ENCODE measurements at regions not wholly inside any gene's neighbourhood (a gene's known extent, or its start where the extent isn't known, plus 50 kb on each side); places are given as distances from the start of the nearest gene placed in this dataset.
"Not testable (repeated sequence)": the region's sequence is repeated elsewhere in the genome, so short reads cannot be mapped to it uniquely, and the experiment has no call there.

DNA sequence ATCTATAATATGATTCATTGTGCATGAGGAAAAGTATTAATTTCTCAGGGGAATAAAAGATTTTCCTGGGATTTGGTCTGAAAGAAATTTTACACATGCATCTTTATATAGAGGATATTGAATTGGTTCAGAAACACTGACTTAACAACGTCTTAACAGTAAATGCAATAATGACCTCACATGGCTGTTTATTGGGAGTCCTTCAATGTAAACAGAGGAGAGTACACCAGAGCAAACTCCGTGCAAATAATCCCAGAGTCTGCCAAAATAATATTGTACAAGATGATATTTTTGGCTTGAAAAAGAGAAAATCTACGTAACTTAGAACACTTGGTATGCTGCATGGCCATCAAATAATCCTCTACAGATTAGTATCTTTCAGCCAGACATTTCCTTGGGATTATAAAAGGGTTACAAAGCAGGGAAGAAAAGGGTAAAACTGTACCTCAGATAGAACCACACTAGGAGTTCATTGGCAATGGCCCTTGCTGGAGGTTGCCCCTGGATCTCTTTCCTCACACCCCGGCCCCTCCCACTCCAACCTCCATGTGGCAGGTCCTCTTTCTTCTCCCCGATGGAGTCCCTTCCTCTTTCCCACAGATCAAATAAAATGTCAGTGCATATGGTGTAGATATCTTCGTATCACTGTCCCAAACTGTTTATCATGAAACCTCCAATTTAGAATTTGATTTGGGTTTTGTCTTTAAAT lies 196.4 kb downstream of the EVX1 start:
- H3K9ac ChIP-seq (ENCODE audit: low read depth, low read length) = no peak overlapping the region
- H3K36me3 ChIP-seq (ENCODE audit: insufficient read depth, low read length) = no peaks in the 10 kb centered on the region
- no peaks in the 10 kb centered on the region for H3K9me3 ChIP-seq (ENCODE audit: control insufficient read depth, insufficient read depth, low read length)
- no peaks in the 10 kb centered on the region for H3K4me1 ChIP-seq (ENCODE audit: insufficient read depth, low read length)

DNA sequence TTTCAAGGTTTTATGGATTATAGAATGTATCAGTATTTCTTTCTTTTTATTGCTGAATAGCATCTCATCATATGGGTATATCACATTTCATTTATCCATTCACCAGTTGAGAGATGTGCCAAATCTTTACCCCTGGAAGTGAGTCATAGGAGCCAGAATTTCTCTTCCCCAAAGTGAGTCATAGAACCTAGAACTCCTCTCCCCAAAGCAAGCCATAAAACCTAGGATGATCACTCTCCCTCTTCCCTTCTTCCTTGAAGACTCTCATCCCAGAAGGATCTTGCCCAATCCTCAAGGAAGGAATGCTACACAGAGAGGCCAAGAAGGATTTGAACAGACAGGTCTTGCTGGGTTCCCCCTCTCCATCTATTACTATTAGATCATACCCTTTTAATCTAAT lies 199.9 kb downstream of the EVX1 start:
- Histone ChIP-seq H3K9ac (ENCODE audit: low read depth, low read length) (no peak overlapping the region), H3K9me3 (ENCODE audit: control insufficient read depth, insufficient read depth, low read length) (no peaks in the 10 kb centered on the region), H3K4me1 (ENCODE audit: insufficient read depth, low read length) (no peaks in the 10 kb centered on the region), H3K36me3 (ENCODE audit: insufficient read depth, low read length) (no peaks in the 10 kb centered on the region)

GRCh38 chr7:27449046-27449445 lies 206.4 kb downstream of the EVX1 start:
- not testable (repeated sequence) for H3K9me3 ChIP-seq (ENCODE audit: control insufficient read depth, insufficient read depth, low read length); H3K4me1 ChIP-seq (ENCODE audit: insufficient read depth, low read length); H3K36me3 ChIP-seq (ENCODE audit: insufficient read depth, low read length)
- peak overlapping the region; percentile 29; the same call in 1 of the 2 replicates for H3K9ac ChIP-seq (ENCODE audit: low read depth, low read length)

DNA sequence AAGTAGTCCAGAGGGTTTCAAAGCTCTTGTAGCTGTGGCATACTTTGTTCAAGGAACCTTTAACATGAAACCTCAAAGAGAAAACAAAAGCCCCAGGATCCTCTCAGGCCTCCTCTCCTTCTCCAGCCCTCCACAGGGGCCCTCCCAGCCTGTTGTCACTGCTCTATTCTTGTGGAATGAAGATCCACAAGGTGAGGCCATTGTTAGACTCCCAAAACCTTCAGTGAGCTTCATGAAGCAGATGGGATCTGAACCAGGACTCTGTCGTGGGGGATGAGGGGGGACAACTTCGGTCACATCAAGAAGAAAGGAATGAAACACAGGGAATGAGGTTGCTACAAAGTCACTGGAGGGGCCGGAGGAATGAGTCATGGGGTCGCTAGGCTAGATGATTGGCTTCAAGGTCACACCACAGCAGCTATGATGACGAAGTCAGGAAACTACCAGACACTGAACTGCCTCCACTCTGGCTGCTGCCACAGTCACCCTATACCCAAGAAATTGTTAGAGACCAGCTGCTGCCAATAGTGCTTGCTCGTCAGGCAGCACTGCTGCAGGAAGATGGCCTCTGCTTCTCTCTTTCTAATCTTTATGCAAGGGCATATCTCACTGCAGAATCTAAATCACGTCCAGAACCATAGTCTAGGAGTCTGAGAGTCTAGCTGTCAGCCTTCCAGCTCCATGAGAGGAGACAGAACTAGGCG lies 208.8 kb downstream of the HIBADH start:
- Histone ChIP-seq H3K9me3 (ENCODE audit: control insufficient read depth, insufficient read depth, low read length) (no peaks in the 10 kb centered on the region), H3K9ac (ENCODE audit: low read depth, low read length) (no peak overlapping the region), H3K36me3 (ENCODE audit: insufficient read depth, low read length) (no peaks in the 10 kb centered on the region), H3K4me1 (ENCODE audit: insufficient read depth, low read length) (no peaks in the 10 kb centered on the region)

DNA sequence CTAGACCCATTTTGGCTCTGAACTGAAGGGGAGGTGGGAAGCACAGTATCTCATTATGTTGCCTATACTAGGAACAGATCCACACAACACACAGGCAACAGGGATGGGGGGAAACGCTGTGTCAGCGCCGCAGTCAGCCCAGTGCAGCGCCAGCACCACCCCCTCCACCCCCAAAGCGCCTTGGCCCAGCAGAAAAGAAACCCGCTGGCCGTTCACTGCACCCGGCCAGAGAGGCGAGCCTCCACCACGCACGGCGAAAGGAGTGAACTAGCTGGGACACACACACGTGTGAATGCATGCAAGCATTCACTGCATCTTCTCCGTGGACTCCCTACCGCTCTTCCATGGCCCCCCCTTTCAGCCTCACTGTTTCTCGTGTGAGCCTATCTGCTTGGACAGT lies 205.6 kb downstream of the HIBADH start:
- H3K36me3 ChIP-seq (ENCODE audit: insufficient read depth, low read length); H3K4me1 ChIP-seq (ENCODE audit: insufficient read depth, low read length); H3K9ac ChIP-seq (ENCODE audit: low read depth, low read length); H3K9me3 ChIP-seq (ENCODE audit: control insufficient read depth, insufficient read depth, low read length): not testable (repeated sequence)

DNA sequence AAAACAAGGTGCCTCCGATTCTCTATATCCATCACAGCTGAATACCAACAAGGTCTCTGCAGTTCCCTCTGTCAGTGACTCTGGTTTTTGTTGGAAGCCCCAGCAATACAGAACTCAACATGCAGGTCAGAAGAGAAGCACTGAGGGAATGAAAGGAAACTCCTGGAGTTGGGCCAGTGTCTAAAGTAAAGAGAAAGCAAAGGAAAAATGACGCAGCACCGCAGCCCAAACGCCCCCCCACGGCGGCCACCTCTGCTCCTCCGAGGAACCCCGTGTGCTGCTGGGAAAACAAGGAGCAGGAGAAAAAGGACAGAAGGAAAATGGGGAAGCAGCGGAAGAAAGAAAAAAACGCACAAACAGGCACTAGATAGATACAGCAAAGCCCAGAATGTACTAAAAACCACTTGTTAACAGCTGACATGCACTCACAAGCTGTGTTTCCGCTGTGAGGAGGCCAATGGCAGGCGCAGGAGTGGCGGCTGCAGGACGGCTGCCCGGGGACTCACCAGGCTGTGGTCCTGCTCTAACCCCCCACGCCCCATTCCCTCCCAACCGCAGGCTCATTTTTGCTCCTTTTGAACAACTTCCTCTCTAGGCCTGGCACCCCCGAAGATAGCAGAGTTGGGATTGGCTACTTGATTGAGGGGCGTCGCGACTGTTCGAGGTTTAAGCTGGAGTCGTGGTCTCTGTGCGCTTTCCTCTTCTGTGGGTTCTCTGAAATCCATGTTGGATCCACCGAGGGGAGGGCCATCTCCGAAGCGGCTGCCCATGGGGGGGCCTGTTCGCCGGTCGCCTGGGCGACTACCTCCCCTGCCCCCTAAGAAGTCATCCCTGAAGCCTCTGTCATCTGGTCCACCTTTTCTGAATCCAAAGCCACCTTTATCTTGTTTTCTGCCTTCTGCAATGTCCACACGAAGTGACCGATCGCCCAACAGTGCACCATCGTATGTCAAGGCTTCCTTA lies 204.8 kb downstream of the HIBADH start:
- not testable (repeated sequence) for H3K9ac ChIP-seq (ENCODE audit: low read depth, low read length); H3K36me3 ChIP-seq (ENCODE audit: insufficient read depth, low read length); H3K9me3 ChIP-seq (ENCODE audit: control insufficient read depth, insufficient read depth, low read length); H3K4me1 ChIP-seq (ENCODE audit: insufficient read depth, low read length)

DNA sequence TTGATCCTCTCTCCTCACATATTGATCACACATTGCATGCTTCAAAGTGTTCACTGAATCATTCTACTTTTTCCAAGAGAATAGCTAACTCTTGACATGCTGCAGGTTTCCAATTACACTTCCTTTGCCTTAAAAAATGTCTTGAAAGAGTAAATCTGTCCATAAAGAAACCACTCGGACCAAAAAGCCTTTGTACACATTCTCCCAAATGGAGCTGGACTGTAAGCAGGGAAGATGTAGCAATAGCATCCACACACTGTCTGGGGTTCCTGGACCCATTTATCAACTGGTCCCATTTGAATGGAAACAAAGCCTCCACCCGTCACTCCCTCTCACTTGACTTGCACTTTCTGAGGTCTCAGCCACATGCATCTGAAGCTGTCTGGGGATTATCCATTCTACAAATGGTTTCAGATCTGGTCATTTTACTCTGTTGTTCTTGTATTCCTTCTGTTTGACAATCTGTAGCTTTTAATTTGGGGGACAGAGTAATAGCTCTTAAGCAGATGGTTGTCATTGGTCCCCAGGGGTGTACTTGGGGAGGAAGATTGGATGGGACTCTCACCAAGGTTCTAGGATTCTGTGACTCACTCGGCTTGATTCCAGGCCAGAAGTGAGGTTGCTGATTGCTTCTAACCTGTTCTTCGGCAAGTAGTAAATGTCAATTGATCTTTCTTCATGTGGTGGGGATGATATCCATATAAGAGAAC lies 203.5 kb downstream of the HIBADH start:
- no peaks in the 10 kb centered on the region for H3K9me3 ChIP-seq (ENCODE audit: control insufficient read depth, insufficient read depth, low read length)
- no peaks in the 10 kb centered on the region for H3K36me3 ChIP-seq (ENCODE audit: insufficient read depth, low read length)
- no peaks in the 10 kb centered on the region for H3K4me1 ChIP-seq (ENCODE audit: insufficient read depth, low read length)
- no peak overlapping the region for H3K9ac ChIP-seq (ENCODE audit: low read depth, low read length)

GRCh38 chr7:27459731-27460053 lies 203.0 kb downstream of the HIBADH start:
- no peaks in the 10 kb centered on the region for H3K9me3 ChIP-seq (ENCODE audit: control insufficient read depth, insufficient read depth, low read length)
- no peak overlapping the region for H3K9ac ChIP-seq (ENCODE audit: low read depth, low read length)
- no peaks in the 10 kb centered on the region for H3K36me3 ChIP-seq (ENCODE audit: insufficient read depth, low read length)
- H3K4me1 ChIP-seq (ENCODE audit: insufficient read depth, low read length) = no peaks in the 10 kb centered on the region

DNA sequence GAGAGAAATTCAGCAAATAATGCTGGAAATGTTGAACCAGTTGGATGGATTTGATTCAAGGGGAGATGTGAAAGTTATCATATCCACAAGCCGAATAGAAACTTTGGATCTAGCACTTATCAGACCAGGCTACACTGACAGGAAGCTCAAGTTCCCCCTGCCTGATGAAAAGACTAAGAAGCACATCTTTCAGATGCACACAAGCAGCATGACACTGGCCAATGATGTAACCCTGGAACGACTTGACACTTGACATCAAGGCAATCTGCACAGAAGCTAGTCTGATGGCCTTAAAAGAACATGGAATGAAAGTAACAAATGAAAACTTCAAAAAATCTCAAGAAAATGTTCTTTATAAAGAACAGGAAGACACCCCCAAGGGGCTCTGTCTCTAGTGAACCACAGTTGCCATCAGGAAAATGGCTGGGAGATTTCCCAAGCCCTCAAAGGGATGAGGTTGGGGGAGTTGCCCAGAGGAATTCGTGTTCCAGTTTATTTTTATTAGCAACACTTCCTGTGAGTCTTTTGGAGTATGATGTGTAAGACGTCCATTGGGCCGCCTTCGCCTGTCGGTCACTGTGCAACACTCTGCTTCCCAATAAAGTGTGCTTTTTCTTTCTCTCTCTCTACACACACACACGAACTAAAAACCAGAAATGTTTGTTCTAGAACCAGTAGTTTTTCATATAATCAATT lies 200.0 kb downstream of the HIBADH start:
- Histone ChIP-seq H3K9ac (ENCODE audit: low read depth, low read length) (no peak overlapping the region), H3K36me3 (ENCODE audit: insufficient read depth, low read length) (no peaks in the 10 kb centered on the region), H3K4me1 (ENCODE audit: insufficient read depth, low read length) (no peaks in the 10 kb centered on the region), H3K9me3 (ENCODE audit: control insufficient read depth, insufficient read depth, low read length) (no peaks in the 10 kb centered on the region)

GRCh38 chr7:27464970-27465369 lies 197.7 kb downstream of the HIBADH start:
- Histone ChIP-seq H3K4me1 (ENCODE audit: insufficient read depth, low read length) (no peaks in the 10 kb centered on the region), H3K36me3 (ENCODE audit: insufficient read depth, low read length) (no peaks in the 10 kb centered on the region)

DNA sequence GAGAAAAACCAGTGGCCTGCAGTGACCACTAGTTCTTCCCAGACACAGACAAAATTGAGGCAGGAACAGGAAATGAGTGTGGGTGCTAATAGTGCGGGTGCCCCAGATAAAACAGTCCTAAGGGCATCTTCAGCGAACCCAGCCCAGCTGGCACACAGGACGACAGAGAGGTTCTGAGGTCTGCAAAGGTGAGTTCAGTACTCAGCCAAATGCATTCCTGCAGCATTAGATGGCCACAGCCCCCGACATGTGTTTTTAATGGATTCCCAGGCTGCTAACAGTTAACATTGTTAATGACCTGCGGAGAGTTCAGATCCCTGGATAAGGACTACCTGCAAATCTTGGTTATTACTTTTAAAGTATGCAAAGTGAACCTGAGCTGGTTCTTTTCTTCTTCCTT lies 196.0 kb downstream of the HIBADH start:
- H3K36me3 ChIP-seq (ENCODE audit: insufficient read depth, low read length) = no peaks in the 10 kb centered on the region
- no peaks in the 10 kb centered on the region for H3K9me3 ChIP-seq (ENCODE audit: control insufficient read depth, insufficient read depth, low read length)
- H3K4me1 ChIP-seq (ENCODE audit: insufficient read depth, low read length) = no peaks in the 10 kb centered on the region
- H3K9ac ChIP-seq (ENCODE audit: low read depth, low read length) = no peak overlapping the region

More at GRCh38 chr7:27464970-27465369, 197.7 kb downstream of the HIBADH start:
- Histone ChIP-seq H3K9me3 (ENCODE audit: control insufficient read depth, insufficient read depth, low read length) (no peaks in the 10 kb centered on the region), H3K9ac (ENCODE audit: low read depth, low read length) (no peak overlapping the region)

DNA sequence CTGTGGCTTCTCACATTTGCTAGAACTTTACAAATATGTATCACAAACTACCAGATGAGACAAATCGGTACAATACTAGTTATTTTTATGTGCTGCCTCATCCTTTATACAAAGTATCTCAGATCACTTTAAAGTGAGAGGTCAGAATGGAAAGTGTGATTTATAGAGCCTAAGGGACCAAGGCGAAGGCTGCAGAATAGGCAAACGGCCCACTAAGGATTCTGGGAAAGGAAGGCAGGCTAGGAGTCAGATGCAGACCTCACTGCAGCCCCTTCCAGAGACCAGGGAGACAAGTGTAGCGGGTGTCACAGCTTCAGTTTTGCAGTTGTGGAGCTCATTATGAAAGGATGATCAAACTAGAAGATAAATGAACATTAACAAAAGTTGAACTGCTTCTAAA lies 190.6 kb downstream of the HIBADH start:
- Histone ChIP-seq H3K36me3 (ENCODE audit: insufficient read depth, low read length) (no peaks in the 10 kb centered on the region), H3K9ac (ENCODE audit: low read depth, low read length) (no peak overlapping the region), H3K9me3 (ENCODE audit: control insufficient read depth, insufficient read depth, low read length) (no peaks in the 10 kb centered on the region), H3K4me1 (ENCODE audit: insufficient read depth, low read length) (no peaks in the 10 kb centered on the region)

Measured in ES-I3 (cell line).